Transverse colon (tissue), 4 donors: ENCODE measurements at regions not wholly inside any gene's neighbourhood (a gene's known extent, or its start where the extent isn't known, plus 50 kb on each side); places are given as distances from the start of the nearest gene placed in this dataset.

ENCODE experiments used
- DNase-seq: peaks from one replicate; pipeline ENCODE4 v3.0.0-alpha.2; 2019
- H3K27ac ChIP-seq, 4 donors: fragments of 200-600 bp; sonication (generic); 2 replicates each; pipeline ENCODE4 v1.5.1; 2016 to 2018; ENCODE audit warnings: inconsistent platforms in 4 of 4
- H3K27me3 ChIP-seq: fragments of 200-600 bp; sonication (generic); 2 replicates; pipeline ENCODE4 v1.5.1; 2017; ENCODE audit warnings: inconsistent platforms
- H3K36me3 ChIP-seq, 4 donors: fragments of 200-600 bp; sonication (generic); 2 replicates each; pipeline ENCODE4 v1.5.1; 2017 to 2019; ENCODE audit warnings: inconsistent platforms in 4 of 4
- H3K4me1 ChIP-seq, 4 donors: fragments of 200-600 bp; sonication (generic); 2 replicates each; pipeline ENCODE4 v1.5.1; 2017 to 2020; ENCODE audit warnings: inconsistent platforms in 4 of 4
- H3K4me3 ChIP-seq, 4 donors: fragments of 200-600 bp; sonication (generic); 1 replicate in 1 of 4; 2 replicates in 3 of 4; pipeline versions ENCODE4 v1.5.1 to v1.6.1; 2017 to 2019; ENCODE audit warnings: inconsistent platforms in 4 of 4
- H3K9me3 ChIP-seq, 2 donors: fragments of 200-600 bp; sonication (generic); 2 replicates each; pipeline ENCODE4 v1.5.1; 2017 to 2019; ENCODE audit warnings: inconsistent platforms in 2 of 2
- CTCF ChIP-seq, 5 experiments: fragments of 200-600 bp in 3 of 5; fragments of 450-650 bp in 2 of 5; sonication (generic) in 3 of 5; IDR thresholded peaks; 1 replicate in 2 of 5; 2 replicates in 3 of 5; pipeline ENCODE4 v1.5.1; 2016 to 2017; ENCODE audit warnings: antibody characterized with exemption in 5 of 5, inconsistent platforms in 3 of 5, mild to moderate bottlenecking in 2 of 5, moderate library complexity in 1 of 5
- EP300 ChIP-seq: sonication (generic); formaldehyde crosslinking; IDR thresholded peaks from one replicate; pipeline ENCODE4 v1.6.1; 2017; ENCODE audit warnings: antibody characterized with exemption, low read depth
- POLR2A ChIP-seq: fragments of 450-650 bp; IDR thresholded peaks from one replicate; pipeline ENCODE4 v1.6.1; 2016; ENCODE audit warnings: antibody characterized with exemption, mild to moderate bottlenecking, moderate library complexity
- POLR2AphosphoS5 ChIP-seq, 3 donors: sonication (generic); formaldehyde crosslinking; IDR thresholded peaks; one replicate each; pipeline ENCODE4 v1.6.1; 2016; ENCODE audit warnings: antibody characterized with exemption in 3 of 3
- WGBS, 2 donors: methylation state at CpG; one replicate each; pipeline ENCODE4 v1.1.5; 2018; ENCODE audit warnings: low coverage in 1 of 2; 5-methylcytosine and 5-hydroxymethylcytosine counted together
- in situ Hi-C, 4 donors: fragments of 200-750 bp; cut with MboI; loops; one replicate each; pipeline versions ENCODE4 v1.15.0 to v1.15.1; 2017; ENCODE audit warnings: low sequenced_read_pairs in 3 of 4, low pct_ligation_motif_present in 1 of 4, low pct_unique_long_range_greater_than_20kb in 1 of 4
- intact Hi-C: fragments of 100-400 bp; cut with DNase I; formaldehyde crosslinking; loops from one replicate; pipeline ENCODE4 v1.15.1; 2023; ENCODE audit warnings: low total_unique reads

GRCh38 chr6:71499667-71500066 is 211.1 kb downstream of the OGFRL1 start:
- in situ Hi-C loops = loop anchor here in 2 of 4 donors (10.0 to 25.0 kb wide), 2 partner anchors 115 to 312 kb away; no protein-coding TSS in a partner anchor

GRCh38 chr6:71502168-71502567 is 213.6 kb downstream of the OGFRL1 start:
- no peak overlapping the region for H3K4me3 ChIP-seq
- WGBS, 2 donors = 59 to 63% methylated on average over 2 of the region's 2 CpGs
- H3K27ac ChIP-seq = no peak overlapping the region
- no peak for DNase-seq
- no peaks in the 10 kb centered on the region for H3K36me3 ChIP-seq
- TF ChIP-seq EP300 = no peak
- no peak for TF ChIP-seq POLR2A
- no peak for TF ChIP-seq POLR2AphosphoS5 (IDR thresholded peaks at IDR 0.05)
- no peak for TF ChIP-seq CTCF (IDR thresholded peaks at IDR 0.05)
- H3K9me3 ChIP-seq = no peaks in the 10 kb centered on the region
- no peaks in the 10 kb centered on the region for H3K4me1 ChIP-seq
- in situ Hi-C loops (loop anchor here in 2 of 4 donors (10.0 to 25.0 kb wide), 2 partner anchors 117 to 315 kb away; no protein-coding TSS in a partner anchor), intact Hi-C loops (no loop called here)
- H3K27me3 ChIP-seq = no peaks in the 10 kb centered on the region

More at GRCh38 chr6:71499667-71500066, 211.1 kb downstream of the OGFRL1 start:
- DNase-seq = no peak
- no peak overlapping the region for H3K27ac ChIP-seq
- intact Hi-C loops = no loop called here
- H3K4me3 ChIP-seq = no peak overlapping the region
- no peaks in the 10 kb centered on the region for H3K9me3 ChIP-seq
- TF ChIP-seq CTCF (IDR thresholded peaks at IDR 0.05) (no peak), POLR2AphosphoS5 (IDR thresholded peaks at IDR 0.05) (no peak), EP300 (no peak), POLR2A (no peak)
- no peaks in the 10 kb centered on the region for H3K36me3 ChIP-seq
- H3K27me3 ChIP-seq = no peaks in the 10 kb centered on the region
- WGBS, 2 donors = 40 to 70% methylated on average over 2 of the region's 2 CpGs
- H3K4me1 ChIP-seq = peaks cover 0 to 11% (median 0%) of the 10 kb centered on the region in 4 donors

GRCh38 chr6:71502956-71503355 is 214.3 kb downstream of the OGFRL1 start:
- intact Hi-C loops = no loop called here
- TF ChIP-seq POLR2A = no peak
- TF ChIP-seq CTCF (IDR thresholded peaks at IDR 0.05) = no peak
- no peak for TF ChIP-seq EP300
- TF ChIP-seq POLR2AphosphoS5 (IDR thresholded peaks at IDR 0.05) = no peak
- in situ Hi-C loops = loop anchor here in 2 of 4 donors (10.0 to 25.0 kb wide), 2 partner anchors 118 to 316 kb away; no protein-coding TSS in a partner anchor
- Histone ChIP-seq H3K27me3 (no peaks in the 10 kb centered on the region), H3K9me3 (no peaks in the 10 kb centered on the region), H3K4me3 (no peak overlapping the region), H3K36me3 (no peaks in the 10 kb centered on the region), H3K27ac (no peak overlapping the region), H3K4me1 (no peaks in the 10 kb centered on the region)
- WGBS, 2 donors = 84 to 86% methylated on average over 3 of the region's 3 CpGs
- no peak for DNase-seq

- Histone ChIP-seq H3K9me3 (no peaks in the 10 kb centered on the region), H3K27ac (no peak overlapping the region), H3K4me3 (no peak overlapping the region), H3K27me3 (no peaks in the 10 kb centered on the region), H3K4me1 (peaks cover 0 to 8% (median 2%) of the 10 kb centered on the region in 4 donors), H3K36me3 (no peaks in the 10 kb centered on the region)
- DNase-seq = no peak
- in situ Hi-C loops = loop anchor here in 2 of 4 donors (10.0 to 25.0 kb wide), 2 partner anchors 122 to 320 kb away; no protein-coding TSS in a partner anchor
- no peak for TF ChIP-seq POLR2AphosphoS5 (IDR thresholded peaks at IDR 0.05)
- no peak for TF ChIP-seq CTCF (IDR thresholded peaks at IDR 0.05)
- no peak for TF ChIP-seq EP300
- TF ChIP-seq POLR2A = no peak
- intact Hi-C loops = loop anchor here (5.0 kb wide), 1 partner anchor 120 kb away; no protein-coding TSS in a partner anchor
- whole genome bisulfite sequencing, 2 donors = 60 to 83% methylated on average over 3 to 5 of the region's 5 CpGs
These were observed 218.6 kb downstream of the OGFRL1 start for GRCh38 chr6:71507183-71507582.
